NCI-H1436 (cell line): ENCODE measurements at regions not wholly inside any gene's neighbourhood (a gene's known extent, or its start where the extent isn't known, plus 50 kb on each side); places are given as distances from the start of the nearest gene placed in this dataset.

ENCODE experiments used
- DNase-seq: peaks from one replicate; lab custom pipeline; 2025; lab: John Stamatoyannopoulos, UW

- DNase-seq, result peak; percentile 73
Observed at GRCh38 chr1:208298593-208299269, 54.5 kb upstream of the PLXNA2 start.

- no peak for DNase-seq
Observed at GRCh38 chr1:208300084-208300770, 56.0 kb upstream of the PLXNA2 start.

- DNase-seq, result no peak
Observed at GRCh38 chr1:208302699-208303238, 58.6 kb upstream of the PLXNA2 start.

GRCh38 chr1:208303743-208304712 lies 59.8 kb upstream of the PLXNA2 start:
- no peak for DNase-seq

- DNase-seq, result no peak
Observed at GRCh38 chr1:208308221-208308620, 64.0 kb upstream of the PLXNA2 start.

- DNase-seq, result no peak
Observed at GRCh38 chr1:208309771-208310170, 65.6 kb upstream of the PLXNA2 start.

GRCh38 chr1:208312706-208313105 lies 68.5 kb upstream of the PLXNA2 start:
- DNase-seq, result no peak

- no peak for DNase-seq
Observed at GRCh38 chr1:208314431-208314830, 70.2 kb upstream of the PLXNA2 start.

GRCh38 chr1:208318150-208318734 lies 74.1 kb upstream of the PLXNA2 start:
- DNase-seq, result no peak

GRCh38 chr1:208324005-208324404 lies 79.8 kb upstream of the PLXNA2 start:
- DNase-seq, result no peak

- DNase-seq, result no peak
Observed at GRCh38 chr1:208326033-208326432, 81.8 kb upstream of the PLXNA2 start.

GRCh38 chr1:208329300-208329699 lies 85.1 kb upstream of the PLXNA2 start:
- DNase-seq, result no peak

GRCh38 chr1:208332036-208332773 lies 88.0 kb upstream of the PLXNA2 start:
- no peak for DNase-seq

- no peak for DNase-seq
Observed at GRCh38 chr1:208332774-208333126, 88.6 kb upstream of the PLXNA2 start.

GRCh38 chr1:208333676-208334075 lies 89.5 kb upstream of the PLXNA2 start:
- no peak for DNase-seq

GRCh38 chr1:208335371-208336136 lies 91.4 kb upstream of the PLXNA2 start:
- DNase-seq, result no peak

- DNase-seq, result no peak
Observed at GRCh38 chr1:208336137-208336518, 91.9 kb upstream of the PLXNA2 start.

- no peak for DNase-seq
Observed at GRCh38 chr1:208339911-208340310, 95.7 kb upstream of the PLXNA2 start.

- DNase-seq, result no peak
Observed at GRCh38 chr1:208343226-208343625, 99.0 kb upstream of the PLXNA2 start.

- no peak for DNase-seq
Observed at GRCh38 chr1:208344202-208344857, 100.1 kb upstream of the PLXNA2 start.
